Vagina (tissue), 2 donors: ENCODE measurements at regions not wholly inside any gene's neighbourhood (a gene's known extent, or its start where the extent isn't known, plus 50 kb on each side); places are given as distances from the start of the nearest gene placed in this dataset.

Source experiments
- POLR2A ChIP-seq, 2 donors: fragments of 450-650 bp; IDR thresholded peaks; one replicate each; pipeline ENCODE4 v1.6.1; 2017; ENCODE audit warnings: antibody characterized with exemption in 2 of 2, mild to moderate bottlenecking in 2 of 2, moderate library complexity in 2 of 2
- TF ChIP-seq, protein P1 (sequence below), 3 experiments: fragments of 450-650 bp in 2 of 3; fragments of 200-600 bp in 1 of 3; sonication (generic) in 1 of 3; IDR thresholded peaks; one replicate each; pipeline ENCODE4 v1.5.1; 2017 to 2019; ENCODE audit warnings: antibody characterized with exemption in 3 of 3, mild to moderate bottlenecking in 2 of 3, moderate library complexity in 2 of 3

DNA sequence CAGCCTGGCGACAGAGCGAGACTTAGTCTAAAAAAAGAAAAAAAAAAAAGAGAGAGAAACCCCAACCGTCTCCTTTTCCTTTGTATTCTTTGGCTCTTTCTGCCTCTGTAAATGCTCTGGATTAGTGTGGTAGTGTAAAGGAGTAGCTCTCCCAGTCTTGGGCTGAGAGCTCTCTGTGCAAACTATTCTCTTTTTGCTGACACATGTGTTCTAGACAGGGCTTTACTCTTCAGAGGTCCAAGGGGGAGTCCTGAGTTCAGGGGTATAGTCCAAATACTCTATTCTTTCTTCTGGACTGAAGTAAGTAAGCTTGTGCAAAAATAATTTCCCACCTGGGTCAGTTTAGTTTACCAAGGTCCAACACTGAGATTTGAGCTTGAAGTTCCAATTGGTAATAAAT, 183.8 kb upstream of the KCNK2 start:
- no peak for TF ChIP-seq POLR2A (IDR thresholded peaks at IDR 0.05)
- TF ChIP-seq, protein P1, sequence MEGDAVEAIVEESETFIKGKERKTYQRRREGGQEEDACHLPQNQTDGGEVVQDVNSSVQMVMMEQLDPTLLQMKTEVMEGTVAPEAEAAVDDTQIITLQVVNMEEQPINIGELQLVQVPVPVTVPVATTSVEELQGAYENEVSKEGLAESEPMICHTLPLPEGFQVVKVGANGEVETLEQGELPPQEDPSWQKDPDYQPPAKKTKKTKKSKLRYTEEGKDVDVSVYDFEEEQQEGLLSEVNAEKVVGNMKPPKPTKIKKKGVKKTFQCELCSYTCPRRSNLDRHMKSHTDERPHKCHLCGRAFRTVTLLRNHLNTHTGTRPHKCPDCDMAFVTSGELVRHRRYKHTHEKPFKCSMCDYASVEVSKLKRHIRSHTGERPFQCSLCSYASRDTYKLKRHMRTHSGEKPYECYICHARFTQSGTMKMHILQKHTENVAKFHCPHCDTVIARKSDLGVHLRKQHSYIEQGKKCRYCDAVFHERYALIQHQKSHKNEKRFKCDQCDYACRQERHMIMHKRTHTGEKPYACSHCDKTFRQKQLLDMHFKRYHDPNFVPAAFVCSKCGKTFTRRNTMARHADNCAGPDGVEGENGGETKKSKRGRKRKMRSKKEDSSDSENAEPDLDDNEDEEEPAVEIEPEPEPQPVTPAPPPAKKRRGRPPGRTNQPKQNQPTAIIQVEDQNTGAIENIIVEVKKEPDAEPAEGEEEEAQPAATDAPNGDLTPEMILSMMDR (IDR thresholded peaks at IDR 0.05), result no peak
